HUDEP-2 (cell line): ENCODE measurements at regions not wholly inside any gene's neighbourhood (a gene's known extent, or its start where the extent isn't known, plus 50 kb on each side); places are given as distances from the start of the nearest gene placed in this dataset.

Source experiments
- DNase-seq, 76 experiments: peaks; one replicate each; lab custom pipeline; 2025; ENCODE audit not compliant: unreplicated experiment in 76 of 76; lab: John Stamatoyannopoulos, UW

DNA sequence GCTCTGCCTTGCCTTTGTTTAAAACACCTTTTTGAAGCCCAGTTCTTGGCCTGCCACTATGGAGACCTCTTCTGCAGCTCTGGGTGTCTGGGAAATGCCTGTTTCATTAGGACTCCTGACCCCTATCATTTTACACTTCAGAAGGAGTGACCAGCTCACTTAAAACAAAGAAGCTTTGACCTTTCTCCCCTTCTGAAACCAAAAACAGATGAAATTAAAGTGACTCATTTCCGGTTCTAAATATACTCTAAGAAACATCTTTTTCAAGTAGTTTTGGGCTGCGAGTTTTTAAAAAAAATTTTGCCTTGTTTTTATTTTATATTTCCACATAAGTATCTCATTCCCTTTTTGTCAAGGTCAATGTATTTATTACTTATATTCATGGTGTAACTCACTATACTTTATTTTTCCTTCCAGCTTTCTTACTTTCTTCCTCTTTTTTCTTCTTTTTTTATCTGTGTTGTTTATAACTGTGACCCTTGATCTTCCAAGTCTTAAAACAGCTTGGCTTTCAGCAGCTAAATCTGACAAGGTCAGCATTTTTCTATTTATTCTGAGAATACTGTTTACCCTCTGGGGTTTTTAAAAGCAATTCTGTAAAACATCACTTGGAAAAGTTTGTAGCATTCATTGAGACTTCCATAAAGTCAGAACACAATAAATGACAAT lies 672.9 kb downstream of the NR2F1-AS1 start:
- no peak for DNase-seq

DNA sequence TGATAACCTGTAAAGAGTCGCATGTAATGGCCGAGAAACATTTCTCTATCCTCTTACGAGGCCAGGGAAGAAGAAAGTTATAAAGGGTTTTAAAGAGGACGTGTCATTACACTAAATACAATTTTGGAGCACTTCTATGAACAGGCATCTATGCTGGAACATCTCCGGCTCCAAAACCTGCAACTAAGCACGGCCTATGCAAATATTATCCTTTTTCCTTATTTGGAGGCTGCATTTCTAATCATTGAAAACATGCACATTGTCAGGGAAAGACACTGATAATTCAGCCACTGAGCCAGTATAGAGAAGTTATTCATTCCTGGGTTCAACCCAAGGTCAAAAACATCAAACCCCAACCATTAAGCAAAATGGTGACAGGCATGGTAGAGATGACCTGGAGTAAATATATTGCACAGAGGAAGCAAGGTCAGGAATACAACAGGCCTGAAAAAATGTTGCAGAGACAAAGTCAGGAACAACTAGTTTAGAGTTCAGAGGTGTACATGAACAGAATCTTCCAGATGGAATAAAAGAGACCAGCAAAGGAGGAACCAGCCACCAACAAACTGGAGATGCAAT lies 674.1 kb downstream of the NR2F1-AS1 start:
- no peak for DNase-seq

DNA sequence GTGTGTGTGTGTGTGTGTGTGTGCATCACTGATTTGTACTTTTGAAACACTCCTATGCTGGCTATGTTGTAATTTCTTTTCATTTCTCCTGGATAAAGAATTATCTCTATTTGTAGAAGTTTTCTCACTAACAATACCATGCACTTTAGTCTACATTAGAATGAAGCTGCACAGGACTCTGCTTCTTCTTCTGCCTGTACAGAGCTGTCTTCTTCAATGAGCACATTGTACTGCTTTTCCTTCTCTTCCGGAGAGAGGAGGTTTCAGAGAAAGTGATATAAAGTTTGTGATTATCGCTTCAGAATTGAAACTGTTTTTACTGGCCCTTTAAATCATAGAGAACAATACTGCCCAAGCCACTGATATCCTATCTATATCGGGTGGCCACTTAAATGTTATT lies 677.0 kb downstream of the NR2F1-AS1 start:
- no peak for DNase-seq

DNA sequence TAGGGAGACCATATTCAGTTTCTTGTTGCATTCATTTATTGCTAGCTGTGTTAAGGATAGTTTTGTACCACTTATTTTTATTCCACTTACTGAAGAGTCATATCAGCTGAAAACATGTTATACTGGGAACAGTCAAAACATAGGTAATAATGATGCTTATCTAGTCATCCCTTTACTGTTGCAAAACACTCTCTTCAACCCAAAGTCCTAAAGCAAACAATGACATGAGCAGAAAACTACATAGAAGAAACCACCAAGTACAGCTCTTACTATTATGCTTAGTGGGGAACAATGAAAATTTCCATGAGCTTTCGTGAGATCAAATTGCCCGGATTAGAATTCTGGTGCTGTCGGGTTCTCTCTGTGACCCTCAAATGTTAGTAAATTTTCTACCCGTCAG lies 681.4 kb downstream of the NR2F1-AS1 start:
- DNase-seq, result no peak

DNA sequence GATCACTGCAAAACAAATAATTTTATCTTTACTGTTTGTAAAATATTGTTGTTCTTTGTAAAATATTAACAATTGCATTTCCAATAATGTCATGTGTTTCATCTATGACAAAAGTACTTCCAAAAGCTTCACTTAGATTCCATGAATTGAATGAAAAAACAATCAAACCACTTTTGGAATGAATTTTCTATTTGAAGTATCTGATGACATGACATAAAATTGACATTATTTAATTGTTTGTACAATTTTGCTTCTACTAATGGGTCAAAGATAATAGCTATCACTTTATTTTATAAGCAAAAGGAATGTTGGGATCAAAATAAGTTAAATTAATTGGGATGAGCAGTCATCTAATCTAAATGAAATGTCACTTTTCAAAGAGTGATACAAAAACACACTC lies 684.3 kb downstream of the NR2F1-AS1 start:
- no peak for DNase-seq

DNA sequence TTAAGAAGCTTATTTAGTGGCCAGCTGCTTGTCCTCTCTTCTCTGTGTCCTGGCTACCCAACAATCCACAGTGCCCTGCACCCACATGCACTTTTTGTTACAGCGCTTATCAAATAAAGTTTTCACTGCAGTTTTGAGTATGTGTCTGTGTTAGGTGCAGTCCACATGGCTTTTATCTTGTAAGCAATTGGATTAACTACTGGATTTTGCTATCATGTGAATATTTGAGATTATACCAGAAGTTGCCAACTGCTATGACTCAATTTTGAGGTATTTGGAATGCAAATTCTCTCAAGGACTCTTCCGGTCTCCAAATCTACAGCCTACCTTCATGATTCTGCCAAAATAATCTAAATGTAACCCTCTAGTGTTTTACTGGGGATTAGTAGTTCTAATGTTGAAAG lies 690.2 kb downstream of the NR2F1-AS1 start:
- no peak for DNase-seq

DNA sequence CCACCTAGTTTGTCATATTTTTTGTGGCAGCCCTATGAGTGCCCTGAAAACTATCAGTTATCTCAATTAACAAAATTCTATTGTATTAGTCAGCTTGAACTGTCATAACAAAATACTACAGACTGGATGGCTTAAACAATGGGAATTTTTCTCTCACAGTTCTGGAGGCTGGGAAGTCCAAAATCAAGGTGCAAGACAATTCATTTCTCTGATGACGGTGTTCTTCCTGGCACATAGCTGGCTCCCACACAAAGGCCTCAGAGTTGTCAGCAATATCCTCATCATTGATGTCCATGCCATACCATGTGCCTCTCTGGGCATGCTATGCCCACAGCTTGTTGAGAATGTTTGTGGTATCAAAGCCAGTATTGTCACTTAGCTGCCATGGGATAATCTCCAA lies 691.9 kb downstream of the NR2F1-AS1 start:
- DNase-seq, result no peak

DNA sequence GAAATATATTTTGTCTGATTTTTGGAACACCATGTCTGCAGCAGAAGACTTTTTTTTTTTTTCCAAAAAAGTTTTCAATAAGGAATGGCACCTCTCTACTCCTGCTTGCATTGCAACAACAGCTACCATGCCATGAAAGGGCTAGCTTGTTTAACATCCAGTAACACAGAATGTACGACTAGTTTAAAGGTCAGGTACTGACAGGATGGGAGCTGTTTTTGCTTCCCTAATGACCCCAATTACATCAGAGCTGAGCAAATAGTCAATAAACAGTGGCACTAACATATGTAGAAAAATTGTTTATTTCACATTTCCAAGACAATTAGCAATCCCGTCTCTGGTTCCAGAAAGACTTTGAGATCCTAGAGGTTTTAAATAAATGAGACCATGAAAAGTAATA lies 693.8 kb downstream of the NR2F1-AS1 start:
- DNase-seq, result no peak

DNA sequence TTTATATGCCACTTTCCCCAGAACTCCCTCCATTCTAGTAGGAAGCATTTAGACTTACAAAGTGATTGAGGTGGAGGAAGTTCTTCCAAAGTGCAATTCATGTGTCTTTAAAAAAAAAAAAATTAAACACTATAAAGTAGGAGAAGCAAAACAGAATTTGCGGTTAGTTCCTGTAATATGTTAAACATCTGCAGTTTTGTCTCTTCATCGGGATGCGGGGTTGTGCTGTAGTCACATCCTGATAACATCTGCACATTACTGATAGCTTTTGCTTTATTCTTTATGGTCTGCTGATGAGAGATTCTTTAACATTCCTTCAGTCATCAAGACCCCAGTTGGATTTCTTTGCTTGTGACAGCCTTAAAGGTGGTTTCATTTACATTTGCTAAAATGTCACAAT lies 694.3 kb downstream of the NR2F1-AS1 start:
- DNase-seq, result no peak

DNA sequence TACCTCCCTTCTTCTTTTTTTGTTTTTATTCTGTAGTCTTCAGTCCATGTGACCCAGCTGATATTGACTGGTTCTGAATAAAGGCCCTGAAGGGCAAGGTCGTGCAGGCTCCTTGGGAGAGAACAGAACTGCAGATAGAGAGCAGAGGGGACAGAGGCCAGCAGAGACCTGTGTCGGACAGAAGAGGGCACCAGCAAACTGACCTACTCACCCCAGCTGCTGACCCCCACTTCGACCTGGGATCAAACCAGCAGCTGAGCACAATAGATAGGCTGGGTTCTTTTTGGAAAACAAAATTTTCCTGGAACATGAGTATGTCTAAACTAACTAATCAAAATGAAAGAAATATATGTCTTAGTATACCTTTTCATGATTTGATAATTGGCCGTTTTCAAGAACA lies 695.1 kb downstream of the NR2F1-AS1 start:
- no peak for DNase-seq

DNA sequence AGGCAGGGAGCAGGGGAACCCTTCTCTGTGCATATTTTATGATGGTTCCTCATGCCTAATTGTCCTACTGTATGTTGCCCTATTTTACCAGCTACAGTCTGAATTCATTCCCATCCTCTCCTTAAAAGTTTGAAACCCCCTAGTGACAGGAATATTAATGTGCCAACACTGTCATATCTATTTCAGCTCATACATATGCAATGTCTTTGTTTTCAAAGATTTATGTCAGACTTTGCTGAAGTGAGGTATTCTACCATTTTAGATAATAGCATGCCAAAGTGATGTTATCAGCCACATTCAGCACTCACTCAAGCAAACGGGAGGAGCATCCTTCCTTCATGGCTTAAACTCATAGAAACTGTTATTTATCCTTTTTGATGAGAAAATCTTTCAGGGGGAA lies 696.5 kb downstream of the NR2F1-AS1 start:
- DNase-seq, result no peak

DNA sequence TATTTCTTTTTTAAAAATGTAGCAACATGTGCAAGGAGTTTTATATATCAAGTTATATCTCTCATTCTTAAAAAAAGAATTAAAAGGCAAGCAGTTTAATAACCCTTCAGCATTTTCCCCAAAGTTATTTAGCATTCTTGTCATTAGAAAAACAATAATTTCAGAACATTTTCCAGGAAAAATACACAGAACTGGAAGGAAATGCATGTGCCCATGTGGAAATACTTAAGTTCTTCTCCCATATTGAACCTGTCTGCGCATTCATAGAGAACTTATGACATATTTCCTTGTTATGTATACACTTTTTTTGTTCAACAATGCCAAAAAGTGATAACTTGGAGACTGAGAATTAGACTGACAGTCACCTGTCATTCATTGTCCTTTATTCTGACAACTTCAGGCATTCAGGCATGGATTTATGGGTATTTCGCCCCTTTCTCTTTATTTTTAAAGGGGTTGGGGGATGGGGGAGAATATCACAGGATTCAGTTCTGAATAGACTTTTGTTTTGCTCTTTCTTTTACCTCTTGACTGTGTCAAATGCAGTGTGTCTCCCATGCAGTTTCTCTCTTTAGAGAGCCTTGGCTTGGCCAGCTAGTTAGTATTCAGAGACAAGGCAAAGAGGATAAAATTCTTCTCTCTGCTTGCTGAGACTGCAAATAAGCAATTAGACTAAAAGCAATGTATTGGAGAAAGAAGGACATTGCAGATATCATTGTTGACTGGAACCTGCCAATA lies 701.0 kb downstream of the NR2F1-AS1 start:
- DNase-seq, result no peak

DNA sequence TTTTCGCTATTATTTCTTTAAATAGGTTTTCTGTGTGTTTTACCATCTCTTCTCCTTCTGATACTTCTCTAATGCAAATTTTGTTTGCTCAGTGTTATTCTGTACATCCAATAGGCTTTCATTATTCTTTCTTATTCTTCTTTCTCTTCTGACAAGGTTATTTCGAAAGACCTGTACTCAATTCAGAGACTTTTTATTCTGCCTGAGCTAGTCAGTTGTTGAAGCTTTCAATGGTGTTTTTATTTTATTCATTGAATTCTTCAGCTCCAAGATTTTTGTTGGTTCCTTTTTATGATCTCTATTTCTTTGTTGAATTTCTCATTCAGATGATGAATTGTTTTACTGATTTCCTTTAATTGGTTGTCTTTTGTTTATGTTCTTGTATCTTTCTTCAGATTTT lies 706.2 kb downstream of the NR2F1-AS1 start:
- DNase-seq, result no peak

DNA sequence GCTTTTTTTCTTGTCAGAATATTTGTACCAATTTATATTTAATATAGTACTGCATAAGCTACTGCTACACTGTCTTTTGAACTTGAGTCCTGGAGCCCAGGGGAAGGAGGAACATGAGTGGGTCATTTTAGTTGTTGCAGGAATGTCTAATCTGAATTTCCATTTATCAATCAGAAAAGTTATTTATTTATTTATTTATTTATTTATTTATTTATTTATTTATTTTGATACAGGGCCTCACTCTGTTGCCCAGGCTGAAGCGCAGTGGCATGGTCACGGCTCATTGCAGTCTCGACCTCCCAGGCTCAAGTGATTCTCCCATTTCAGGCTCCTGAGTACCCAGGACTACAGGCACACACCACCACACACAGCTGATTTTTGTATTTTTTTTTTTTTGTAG lies 712.6 kb downstream of the NR2F1-AS1 start:
- DNase-seq, result no peak

DNA sequence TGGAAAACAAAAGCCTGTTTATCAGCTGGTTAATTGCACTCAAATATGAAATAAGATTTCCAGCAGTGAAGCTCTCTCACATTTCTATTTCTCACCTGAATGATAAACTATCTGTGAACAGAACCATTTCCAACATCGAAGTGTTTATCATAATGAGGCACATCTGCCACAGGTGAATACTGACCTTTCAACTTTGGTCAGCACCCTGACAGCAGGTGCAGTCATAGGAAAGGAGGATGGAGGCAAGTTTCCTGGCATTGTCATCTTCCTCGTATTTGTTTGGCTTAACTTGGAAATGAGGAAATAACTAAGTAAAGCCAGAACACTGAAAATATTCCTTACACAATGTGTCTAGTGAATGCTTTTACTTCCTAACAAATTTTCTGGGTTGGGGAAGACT lies 716.4 kb downstream of the NR2F1-AS1 start:
- no peak for DNase-seq

DNA sequence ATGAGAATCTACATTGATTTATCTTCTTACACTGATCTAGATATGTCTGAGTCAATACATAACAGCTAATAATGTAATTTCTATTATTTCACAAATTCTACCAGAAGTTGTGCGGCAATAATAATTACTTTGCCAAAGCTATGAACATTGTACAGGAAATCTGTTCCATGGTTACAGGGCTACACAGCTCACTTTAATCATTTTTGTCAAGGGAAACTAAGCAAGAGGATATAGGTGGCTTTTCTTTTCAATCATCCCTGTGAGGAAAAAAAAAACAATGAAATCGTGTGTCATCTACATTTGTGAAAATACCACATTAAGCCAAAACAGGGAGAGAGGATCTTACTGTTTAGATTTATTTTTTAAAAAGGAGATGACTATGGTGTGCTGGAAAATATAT lies 717.4 kb downstream of the NR2F1-AS1 start:
- DNase-seq, result no peak

DNA sequence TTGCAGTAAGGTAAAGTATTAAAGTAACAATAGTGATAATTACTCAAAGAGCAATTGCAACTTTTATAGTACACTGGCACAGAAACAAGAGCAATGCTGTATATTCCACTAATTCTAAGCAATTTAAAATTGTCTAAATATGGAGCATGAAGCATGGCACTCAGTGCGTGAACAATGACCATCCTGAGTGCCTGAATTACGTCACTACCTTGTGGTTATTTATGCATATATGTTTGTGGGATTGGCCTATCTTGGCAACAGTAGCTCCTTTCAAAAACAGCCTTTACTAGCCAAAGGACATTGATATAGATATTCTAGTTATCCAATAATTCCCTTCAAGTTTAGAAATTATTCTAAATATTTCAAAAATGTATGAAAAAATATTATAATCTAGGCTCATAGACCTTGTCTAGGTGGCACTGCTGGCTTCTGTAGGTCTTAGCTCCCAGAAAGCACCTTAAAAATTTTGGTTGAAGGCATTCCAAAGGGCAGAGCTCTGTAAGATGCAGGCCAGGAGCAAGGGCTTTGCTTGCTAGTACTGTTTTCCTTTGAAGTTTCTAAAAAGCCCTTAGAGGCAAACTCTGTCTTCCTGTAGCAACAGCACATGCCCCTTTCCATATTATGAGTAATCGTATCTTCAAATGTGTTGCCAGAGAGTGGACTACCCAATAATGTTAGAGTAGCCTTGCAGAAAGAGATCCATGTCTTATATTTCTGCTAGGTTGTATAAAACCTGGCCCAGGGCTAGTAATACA lies 719.3 kb downstream of the NR2F1-AS1 start:
- no peak for DNase-seq

DNA sequence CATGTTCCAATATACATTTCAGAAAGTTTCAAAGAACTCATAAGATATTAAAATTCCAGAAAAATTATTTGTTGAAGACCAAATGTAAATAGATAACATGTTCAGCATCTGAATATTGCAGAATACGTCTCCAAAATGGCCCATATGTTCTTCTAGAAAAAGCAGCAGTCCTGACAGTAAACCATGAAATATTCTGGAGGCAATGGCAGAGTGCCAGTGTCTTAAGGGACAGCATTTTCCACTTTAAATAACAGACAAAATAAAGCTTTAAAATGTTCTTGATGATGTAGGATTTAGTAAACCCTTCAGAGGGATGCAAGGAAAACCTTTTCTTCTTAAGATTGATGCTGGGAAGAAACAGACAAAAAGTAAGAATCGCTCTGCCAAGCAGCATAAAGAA lies 721.0 kb downstream of the NR2F1-AS1 start:
- DNase-seq, result no peak

DNA sequence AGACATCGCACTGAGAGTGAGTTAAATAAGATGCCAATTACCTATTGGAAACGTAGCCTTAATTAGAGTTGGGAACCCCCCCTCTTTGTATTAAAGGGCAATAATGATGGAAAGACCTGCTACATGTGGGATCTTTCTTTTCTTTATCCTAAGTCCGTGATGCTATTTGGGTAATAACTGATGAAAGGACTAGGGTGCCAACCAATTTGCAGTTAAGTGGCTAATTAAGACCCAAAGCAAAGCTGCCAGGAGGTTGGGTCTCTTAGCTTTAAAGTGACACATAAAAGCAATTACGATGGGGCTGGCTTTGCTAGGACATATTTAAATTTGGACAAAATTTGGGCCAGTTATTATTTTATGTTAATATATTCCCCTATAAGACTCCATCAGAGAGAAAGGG lies 728.8 kb downstream of the NR2F1-AS1 start:
- DNase-seq, result no peak

DNA sequence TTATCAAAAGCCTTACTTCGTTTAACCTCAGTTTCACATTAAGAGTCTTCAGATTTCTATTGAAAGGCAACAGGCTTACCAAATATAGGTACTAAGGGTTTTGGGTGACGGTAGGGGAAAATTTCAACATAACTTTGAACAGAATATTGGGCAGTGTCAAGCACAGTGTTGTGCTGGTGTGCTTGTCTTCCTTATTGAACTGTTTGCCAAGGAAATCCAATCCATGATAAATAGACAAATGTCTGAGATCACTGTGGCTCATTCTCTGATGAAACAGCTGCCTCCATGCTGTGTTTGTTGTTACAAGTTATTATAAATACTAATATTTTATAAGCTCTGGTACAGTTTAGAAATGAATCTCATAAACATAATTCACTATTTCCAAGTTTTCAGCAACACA lies 730.1 kb downstream of the NR2F1-AS1 start:
- no peak for DNase-seq

DNA sequence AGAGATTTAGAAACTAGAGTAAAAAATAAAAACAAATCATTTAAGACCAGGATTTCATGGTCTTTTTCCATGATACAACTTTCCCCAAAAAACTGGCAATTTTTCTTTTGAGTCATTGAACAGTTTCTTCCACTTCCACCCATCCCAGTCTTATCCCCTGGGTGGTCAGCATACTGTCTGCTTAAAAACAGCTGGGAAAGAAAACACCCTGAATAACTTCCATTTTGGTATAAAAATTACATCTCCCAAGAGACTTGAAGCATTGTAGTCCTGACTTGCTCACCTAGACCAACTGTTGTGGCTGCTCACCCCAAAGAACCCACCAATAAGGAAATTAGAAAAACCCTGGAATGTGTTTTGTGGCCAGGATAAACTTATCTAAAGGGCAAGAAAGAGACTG lies 731.3 kb downstream of the NR2F1-AS1 start:
- no peak for DNase-seq
